ENCODE measurements at regions not wholly inside any gene's neighbourhood (a gene's known extent, or its start where the extent isn't known, plus 50 kb on each side); places are given as distances from the start of the nearest gene placed in this dataset.
A peak's percentile ranks its signal among the peaks of the same experiment; 100 is the strongest.

DNA sequence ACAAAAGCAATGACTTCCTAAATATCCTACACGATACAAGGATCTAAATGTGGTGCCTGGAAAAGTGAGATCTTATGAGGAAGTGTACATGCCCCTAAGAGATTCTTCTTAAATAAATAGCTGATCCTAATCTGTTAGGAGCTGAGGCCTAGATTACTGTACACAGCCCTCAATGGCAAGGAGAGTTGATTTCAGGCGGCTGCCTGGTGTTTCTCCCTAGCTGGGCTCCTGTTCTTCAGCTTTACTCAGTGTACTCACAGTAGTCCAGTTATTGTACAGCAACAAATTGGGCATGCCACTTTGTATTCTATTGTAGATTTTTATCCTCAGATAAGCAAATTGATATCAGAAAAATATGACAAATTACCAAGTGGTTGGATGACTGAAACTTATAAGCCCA lies 358.2 kb upstream of the PDGFD start:
- FAIRE-seq: no peak

DNA sequence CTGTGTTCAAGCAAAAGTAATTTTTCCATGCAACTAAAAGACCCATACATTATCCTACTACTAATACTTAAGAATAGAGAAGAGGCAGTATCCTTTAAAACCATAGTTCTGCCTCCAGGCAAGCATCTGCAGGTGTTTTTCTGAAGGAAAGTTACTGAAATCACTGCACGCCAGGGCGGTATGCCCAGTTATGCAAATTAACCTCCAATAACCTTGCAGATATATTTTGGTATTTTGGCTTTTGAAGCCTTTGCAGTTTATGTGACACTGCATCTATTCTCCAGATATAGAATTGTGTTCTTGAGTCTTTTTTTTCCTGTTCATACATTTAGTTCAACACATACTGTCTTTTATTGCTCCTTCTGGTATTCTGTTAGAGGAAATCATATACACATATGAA lies 346.2 kb upstream of the PDGFD start:
- FAIRE-seq: no peak

DNA sequence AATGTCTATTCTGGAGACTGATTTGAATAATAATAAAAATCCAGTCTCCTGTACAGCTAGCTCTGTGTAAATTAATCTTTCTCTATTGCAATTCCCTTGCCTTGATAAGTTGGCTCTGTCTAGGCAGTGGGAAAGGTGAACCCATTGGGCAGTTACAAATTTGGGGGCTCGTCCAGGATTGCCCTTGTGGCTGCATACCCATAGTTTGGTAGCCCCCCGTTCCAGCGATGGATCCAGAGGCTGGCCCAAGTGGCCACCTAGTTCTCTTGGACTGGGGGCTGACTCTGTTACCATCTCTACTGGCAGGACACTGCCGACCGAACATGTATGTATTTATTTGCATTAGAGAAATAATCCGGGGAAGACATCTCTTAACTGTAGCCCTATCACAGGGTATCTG lies 326.2 kb upstream of the PDGFD start:
- FAIRE-seq: no peak

DNA sequence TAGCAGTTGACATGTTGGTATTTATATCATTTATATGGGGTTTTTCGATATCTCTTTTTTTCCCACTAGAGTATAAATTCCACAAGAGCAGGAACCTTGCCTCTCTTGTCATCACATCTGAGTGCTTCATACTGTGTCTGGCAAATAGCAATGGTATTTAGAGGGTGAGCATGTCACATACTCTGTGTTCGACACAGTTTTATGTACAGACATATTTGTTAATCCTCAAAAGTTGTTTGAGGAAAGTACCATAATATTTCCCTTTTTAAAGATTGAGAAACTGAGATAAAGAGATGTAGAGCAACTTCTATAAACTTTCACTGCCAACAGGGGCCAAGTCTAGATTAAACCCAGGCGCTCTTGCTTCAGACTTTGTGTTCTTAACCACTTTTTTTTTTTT lies 324.6 kb upstream of the PDGFD start:
- no peak for FAIRE-seq

DNA sequence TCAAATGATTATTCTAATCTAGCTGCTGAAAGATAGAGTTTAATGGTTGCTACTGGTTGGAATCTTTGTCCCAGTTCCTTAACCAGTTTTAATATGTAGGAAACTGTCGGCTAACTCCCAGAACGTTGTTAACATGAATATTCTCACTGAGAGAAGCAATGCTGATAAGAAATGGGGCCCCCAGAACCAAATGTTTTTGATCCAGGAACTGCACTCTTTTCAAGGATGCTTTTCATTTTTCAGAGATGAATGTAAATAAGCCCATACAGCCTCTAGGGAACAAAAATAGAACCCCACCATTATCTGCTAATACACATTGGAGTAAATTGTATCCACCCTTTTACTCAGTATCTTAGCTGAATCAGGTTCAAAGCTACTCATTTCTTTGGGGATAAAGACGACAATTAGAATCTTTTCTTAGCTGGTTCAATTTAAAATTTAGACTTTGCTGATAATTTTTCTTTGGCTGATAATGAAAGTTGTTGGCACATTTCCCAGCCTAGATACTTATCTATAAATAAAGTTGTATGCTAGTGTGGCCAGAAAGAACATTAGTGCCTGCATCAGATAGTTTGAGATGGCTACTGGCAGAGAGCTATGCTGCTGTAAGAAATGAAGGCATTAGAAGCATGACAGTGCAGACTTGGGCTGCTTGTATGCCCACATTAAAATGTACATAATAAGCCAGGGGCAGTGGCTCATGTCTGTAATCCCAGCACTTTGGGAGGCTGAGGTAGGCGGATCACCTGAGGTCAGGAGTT lies 323.3 kb upstream of the PDGFD start:
- no peak for FAIRE-seq

DNA sequence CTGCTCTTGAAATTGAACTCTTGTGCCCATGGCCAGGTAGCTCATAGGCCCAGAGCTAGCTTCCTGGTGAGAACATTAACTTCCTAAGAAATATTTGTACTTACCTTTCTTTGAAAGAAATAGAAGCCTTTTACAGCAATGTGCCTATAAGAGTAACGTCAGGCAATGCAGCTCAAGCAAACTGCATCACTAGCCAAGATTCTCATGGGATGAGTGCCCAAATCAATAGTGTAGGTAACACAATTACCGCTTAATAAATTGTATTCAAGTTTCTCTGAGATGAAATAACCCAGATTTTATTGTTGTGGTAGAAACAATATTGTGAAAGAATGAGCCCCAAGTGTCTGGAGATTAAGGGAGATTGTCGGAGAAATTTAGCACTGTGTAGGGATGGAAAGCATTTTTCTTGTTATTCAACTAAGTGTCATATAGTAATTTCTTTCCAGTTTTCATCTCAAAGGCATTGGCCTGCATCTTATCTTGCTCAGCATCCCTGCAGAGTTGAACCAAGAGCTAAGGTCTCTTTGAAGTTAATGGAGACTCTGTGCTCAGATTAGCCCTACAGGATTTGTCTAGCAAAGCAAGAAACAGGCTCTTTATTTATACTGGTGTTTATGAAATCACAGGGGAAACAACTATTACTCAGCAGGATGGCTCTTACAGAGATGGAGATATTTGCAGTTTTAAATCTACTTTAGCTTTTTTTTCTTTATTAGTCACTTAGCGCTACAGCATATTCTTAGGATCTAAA lies 321.0 kb upstream of the PDGFD start:
- FAIRE-seq: no peak

DNA sequence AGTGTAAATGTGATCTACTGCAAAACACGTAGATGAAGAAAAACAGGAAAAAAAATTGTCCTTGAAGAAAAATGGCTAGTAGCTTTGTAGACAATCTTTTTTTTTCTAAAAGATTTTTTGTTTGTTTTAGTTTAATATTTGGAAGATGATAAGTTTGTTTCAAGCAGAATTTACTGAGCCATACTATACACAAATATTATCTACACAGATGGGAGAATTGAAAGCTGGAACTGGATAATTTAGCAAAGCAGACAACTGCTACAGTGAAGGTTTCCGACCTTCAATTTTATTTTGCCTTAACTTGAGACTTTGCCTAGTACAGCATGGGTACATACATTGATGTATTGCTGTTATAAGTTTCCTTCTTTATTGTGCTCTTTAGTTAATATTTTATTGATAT lies 313.0 kb upstream of the PDGFD start:
- FAIRE-seq: no peak

DNA sequence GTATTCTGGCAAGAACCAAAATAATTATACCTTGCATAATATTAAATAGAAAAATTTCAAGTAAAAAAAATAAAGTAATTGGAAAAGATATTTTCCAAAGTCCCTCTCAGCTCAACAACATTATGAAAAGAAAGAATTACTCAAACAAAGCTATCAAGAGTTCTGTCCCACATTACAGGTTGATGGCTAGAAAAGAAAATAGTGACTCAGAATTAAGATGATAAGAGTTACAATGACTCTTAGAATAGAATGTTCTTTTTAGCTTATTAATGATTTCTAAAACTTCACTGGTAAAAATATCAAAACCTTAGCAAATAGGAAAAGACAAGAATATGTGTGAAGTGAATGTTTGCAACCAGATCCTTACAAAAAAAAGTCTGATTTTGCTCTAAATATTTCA lies 312.5 kb upstream of the PDGFD start:
- FAIRE-seq: peak; percentile 5

DNA sequence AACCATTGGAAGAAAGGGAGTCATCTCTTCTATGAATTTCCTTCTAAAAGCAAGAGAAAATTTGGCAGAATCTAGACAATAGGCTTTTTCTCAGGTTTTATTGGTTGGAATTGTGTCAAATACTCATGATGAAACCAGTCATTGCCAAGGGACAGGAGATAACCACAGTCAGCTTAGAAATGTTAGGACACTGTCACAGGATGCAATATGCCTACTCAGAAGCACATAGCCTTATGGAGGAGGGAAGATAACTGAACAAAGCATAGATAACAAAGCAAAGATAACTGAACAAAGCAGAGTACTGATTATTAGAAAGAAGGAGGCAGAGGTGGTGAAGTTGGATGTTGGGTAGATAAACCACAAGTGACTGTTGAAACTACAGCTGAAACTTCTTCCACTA lies 303.5 kb upstream of the PDGFD start:
- no peak for FAIRE-seq

DNA sequence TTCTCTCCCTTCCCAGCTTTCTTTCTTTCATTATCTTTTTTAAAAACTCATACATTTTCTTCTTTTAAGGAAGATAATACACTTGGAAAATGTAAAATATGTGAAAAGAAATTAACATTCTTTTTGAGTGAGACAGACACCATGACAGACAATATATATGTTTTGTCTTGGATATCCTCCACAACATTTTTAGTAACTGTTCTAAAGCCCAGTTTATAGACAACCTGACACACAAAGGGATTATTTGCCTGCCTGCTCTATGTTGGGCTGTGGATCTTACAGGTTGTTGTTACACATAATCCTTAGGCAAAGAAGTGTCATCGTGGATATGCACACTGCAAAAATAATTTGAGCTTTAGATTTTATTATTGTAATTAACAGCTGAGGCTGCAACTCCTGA lies 301.4 kb upstream of the PDGFD start:
- no peak for FAIRE-seq

DNA sequence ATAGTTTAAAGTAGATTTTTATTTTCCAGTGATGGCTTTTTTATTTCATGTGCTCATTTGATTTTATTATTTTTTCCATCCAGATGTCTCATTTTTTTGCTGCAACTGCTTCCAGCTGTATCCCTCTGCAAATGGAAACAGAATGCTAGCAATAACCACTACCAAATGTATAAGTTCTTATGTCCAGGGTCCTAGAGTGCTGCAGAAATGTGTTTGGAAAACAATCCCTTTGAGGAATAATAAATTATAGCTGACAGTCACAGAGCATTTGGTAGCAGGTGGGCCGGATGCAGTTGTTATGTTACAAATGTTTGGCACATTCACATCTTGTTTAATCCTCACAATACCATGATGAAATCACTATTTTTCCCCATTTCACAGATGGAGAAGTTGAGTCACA lies 300.7 kb upstream of the PDGFD start:
- FAIRE-seq: no peak

DNA sequence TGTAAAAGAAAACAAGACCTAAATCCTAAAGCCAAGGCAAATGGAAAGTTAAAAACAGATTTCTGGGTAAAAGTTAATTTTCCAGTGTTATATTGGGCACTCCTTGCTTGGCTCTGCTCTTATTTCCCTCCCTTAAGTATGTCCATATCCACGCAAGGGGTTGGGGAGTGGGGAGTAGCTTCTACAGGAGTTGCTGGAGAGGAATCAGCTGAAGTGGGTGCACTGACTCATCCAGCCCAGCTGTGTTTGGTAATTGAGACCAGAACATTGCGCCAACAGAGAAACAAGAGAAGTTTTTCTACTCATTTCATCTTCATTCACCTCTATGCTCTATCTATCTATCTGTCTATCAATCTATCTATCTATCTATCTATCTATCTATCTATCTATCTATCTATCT lies 298.4 kb upstream of the PDGFD start:
- FAIRE-seq: no peak

DNA sequence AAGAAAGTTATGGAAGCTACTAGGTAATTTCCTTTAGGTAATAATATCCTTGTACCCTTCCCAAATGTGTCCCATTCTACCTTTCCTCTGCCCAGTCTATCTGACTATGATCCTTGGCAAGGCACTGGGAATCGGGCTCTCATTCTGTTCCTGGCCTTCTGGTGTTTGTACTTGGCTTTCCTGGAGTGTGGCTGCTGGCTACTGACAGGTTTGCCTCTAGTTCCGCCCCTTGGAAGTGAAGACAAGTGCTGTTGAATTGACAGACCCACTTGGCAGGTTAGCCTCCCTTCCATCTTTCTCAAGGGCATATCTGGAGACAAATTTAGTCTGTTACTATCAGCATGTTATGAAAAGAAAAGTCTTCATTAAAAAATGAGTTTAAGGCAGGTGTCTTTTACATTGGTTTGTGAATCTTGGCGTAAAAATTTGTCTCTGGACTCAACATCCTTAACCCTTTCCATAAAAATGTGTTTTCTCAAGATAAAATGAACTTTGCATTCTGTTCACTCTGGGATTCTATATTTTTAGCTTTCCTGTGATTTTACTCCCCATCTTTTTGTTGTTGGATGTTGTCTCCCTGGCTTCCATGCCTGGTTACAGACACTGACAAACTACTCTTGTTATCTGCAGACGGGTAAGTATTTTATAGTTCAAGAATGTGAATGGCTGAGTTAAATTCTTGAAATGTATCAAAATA lies 287.4 kb upstream of the PDGFD start:
- FAIRE-seq: no peak

DNA sequence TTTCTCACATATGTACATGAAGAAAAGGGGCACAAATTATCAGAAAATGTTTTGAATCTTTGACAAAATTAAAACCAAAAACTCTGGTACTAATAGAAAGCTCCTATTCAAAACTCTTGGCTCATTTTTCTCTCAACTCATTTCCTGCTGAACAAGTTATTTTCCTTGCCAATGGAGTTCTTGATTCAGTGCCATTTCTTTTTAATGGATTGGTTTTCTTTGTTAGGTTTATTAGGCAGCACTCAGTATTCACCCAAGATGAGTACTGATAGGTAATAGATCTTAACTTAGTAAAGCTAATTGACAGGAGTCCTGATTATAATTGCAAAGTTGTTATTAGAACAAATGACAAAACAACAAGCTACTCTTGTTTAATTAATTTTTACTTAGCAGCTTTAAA lies 279.4 kb upstream of the PDGFD start:
- FAIRE-seq: no peak

DNA sequence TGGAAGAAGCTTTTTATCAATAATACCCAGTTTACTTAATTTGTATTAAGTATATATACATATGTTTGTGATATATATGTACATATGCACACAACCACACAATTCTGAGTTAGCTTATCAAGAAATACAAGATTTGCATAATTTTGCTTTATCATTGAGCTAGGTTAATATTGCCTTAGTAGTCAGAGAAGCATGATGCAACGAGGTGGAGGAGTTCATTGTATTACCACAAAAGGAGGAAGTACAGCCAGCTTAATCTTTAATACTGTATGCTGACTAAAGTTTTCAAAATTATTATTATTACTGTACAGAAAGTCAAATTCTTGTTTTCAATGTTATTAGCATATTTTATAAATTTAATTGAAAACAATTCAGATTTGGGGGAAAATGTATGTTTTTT lies 278.4 kb upstream of the PDGFD start:
- FAIRE-seq: peak; percentile 90

DNA sequence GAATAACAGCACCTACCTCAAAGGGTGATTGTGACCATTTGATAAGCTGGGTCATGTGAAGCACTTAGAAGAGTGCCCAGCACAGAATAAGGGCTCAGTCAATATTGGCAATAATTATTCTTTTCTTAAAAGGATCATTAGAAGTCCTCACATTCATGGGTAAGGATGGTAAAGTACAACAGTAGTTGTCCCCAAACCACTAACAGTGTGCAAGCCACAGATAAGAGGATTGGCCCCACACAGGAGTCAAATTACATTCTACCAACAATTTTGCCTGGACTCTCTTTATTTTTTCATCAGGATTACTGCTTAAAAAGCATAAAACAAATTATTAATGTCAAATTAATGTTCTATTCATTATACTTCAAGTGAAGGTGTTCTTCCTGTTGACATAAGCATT lies 271.5 kb upstream of the PDGFD start:
- no peak for FAIRE-seq

DNA sequence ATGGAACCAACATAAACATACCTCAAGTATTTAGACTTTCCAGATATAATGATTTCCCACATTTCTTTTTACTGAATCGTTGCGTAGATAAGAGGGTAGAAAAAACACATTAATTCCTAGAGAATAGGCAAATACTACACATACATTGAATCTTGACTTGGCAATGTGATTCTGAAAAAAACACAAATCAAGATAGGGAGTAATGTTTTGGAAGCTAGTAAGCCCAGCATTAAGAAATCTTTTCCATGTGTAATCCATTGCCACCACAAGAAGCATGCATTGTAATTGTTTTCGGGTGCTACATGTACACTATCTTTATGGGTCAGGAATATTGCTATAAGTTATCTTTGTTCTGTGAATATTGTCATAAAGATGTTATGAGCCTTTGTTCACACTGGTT lies 269.8 kb upstream of the PDGFD start:
- no peak for FAIRE-seq

DNA sequence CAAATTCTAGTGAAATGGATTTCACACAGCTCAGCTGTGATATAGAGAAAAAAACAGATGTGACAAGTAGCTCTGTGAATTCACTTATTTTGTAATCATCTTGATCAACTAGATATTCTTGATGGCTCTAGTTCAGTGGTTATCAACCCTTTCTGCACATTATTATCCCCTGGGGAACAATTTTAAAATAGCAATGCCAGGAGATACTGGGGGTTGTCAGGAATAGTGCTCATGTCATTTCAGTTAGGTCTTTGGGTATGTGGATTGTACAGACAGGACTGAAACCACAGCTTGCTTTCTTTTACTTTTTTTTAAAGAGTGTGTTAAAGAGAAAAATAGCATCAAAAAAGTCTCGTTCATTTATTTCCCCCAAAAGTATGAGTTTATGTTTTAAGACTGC lies 269.0 kb upstream of the PDGFD start:
- no peak for FAIRE-seq

DNA sequence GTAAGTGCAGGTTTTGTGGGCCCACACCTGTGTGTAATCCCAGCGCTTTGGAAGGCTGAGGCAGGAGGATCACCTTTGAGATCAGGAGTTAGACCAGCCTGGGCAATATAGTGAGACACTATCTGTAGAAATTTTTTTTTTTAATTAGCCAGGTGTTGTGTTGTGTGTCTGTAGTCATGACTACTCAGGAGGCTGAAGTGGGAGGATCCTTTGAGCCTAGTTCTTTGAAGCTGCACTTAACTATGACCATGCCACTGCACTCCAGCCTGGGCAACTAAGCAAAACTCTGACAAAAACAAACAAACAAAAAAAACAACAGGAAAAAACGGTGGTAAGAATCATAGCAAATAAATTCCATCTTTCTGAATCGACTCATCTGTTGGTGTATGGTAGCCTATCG lies 268.6 kb upstream of the PDGFD start:
- no peak for FAIRE-seq

DNA sequence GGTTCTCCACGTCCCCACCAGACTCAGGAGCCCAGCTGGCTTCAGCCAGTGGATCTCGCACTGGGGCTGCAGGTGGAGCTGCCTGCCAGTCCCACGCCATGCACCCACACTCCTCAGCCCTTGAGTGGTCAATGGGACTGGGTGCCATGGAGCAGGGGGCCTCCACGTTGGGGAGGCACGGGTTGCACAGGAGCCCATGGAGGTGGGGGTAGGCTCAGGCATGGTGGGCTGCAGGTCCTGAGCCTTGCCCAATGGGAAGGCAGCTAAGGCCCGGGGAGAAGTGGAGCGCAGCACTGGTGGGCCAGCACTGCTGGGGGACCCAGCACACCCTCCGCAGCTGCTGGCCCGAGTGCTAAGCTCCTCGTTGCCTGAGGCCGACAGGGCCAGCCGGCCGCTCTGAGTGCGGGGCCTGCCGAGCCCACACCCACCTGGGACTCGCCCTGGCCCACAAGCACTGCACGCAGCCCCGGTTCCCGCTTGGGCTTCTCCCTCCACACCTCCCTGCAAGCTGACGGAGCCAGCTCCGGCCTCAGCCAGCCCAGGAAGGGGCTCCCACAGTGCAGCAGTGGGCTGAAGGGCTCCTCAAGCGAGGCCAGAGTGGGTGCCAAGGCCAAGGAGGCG lies 258.5 kb upstream of the PDGFD start:
- no peak for FAIRE-seq

DNA sequence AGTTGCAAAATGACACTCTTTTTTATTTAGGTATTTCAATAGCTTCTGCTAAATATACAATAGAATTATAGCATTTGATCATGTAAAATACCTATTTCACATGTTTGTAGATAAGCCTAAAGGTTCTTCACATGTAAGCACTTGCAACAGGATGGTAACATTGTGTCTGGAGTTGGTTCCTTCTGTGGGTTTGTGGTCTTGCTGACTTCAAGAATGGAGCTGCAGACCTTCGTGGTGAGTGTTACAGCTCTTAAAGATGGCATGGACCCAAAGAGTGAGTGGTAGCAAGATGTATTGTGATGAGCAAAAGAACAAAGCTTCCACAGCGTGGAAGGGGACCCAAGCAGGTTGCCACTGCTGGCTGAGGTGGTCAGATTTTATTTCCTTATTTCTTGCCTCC lies 246.4 kb upstream of the PDGFD start:
- no peak for FAIRE-seq

DNA sequence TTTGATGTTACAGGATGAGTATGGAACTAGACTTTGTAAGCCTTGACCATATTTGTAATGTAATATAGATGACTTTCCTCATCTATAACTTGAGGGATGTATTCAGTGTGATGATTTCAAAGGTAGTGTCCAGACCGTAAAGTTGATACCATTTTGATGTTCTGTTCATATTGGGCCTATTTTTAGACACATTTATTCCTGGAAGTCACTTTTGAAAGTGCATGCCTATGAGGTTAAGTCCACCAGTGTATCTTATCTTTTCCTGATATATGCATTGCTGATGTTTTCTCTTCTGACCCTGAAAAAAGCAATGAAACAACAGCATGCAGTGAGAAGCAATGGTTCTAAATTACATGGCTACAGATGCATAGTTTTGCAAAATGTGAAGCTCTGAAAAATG lies 244.7 kb upstream of the PDGFD start:
- FAIRE-seq: no peak

DNA sequence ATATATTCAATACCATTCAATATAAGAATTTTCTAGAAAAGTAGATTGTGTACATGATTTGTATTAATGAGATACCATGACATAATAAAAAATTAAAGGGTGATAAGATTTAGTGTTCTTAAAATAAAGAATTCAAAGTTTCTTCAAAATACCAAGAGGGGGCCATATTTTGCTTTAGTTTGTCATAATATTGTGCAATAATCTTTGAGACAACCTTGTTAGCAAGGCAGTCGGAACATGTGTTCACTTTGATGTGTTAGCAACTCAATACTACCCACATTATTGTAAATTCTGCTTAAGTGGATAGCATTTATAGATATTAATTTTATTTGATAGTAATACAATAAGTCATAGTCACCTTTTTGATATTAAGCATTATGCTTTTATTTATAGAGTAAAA lies 241.3 kb upstream of the PDGFD start:
- FAIRE-seq: no peak
